ENCODE measurements at regions not wholly inside any gene's neighbourhood (a gene's known extent, or its start where the extent isn't known, plus 50 kb on each side); places are given as distances from the start of the nearest gene placed in this dataset.

GRCh38 chr7:130793855-130794618, 60.0 kb upstream of the KLF14 start:
- no peak for TF ChIP-seq TAF1 (IDR thresholded peaks at IDR 0.05; ENCODE audit: borderline replicate concordance, low read depth, low read length)
- TF ChIP-seq POLR2AphosphoS5 (IDR thresholded peaks at IDR 0.05; ENCODE audit: low read depth, low read length): no peak
- no peak for TF ChIP-seq POLR2A (IDR thresholded peaks at IDR 0.05; ENCODE audit: low read depth, low read length)

Measured in GM12892 (cell line).